ENCODE measurements at regions not wholly inside any gene's neighbourhood (a gene's known extent, or its start where the extent isn't known, plus 50 kb on each side); places are given as distances from the start of the nearest gene placed in this dataset.
A peak's percentile ranks its signal among the peaks of the same experiment; 100 is the strongest.

DNA sequence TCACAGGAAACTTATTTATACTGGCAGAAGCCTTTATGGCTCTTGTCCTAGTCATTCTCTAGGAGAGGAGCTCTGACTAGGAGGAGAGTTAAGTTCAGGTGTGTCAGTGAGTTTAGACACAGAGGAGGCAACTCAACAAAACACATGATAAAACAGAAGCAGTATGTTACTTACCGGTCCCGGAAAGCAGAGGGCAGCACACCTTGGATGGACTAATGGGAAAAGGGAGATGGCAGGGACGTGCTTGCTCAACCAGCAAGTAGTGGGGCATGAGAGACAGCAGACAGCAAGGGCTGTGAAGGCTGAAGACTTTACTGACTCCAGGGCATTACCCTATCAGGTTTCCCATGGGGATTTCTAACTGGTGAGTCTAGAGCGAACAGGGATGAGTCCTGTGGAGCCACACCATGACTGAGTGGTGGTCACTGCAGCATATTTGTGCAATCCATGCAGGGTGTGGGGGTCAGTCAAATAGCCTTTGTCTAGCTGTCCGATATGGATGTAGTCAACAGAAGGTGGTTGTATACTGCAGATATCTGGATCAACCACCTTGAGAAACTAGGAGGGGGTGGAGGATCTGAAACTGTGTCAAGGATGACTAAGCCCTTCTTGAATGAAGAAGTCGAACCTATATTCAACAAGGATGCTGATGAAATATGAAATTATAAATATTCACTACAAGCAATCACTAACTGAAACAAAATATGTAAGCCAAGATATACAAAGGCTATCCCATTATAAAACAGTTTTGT, 596.3 kb upstream of the CHRM3 start:
- TF ChIP-seq ZFX (IDR thresholded peaks at IDR 0.05; ENCODE audit: borderline replicate concordance) (no peak), CTCF (IDR thresholded peaks at IDR 0.05) (peak; percentile 24; the same call in 1 of the 2 replicates)
- H3K27ac ChIP-seq, result no peak overlapping the region

DNA sequence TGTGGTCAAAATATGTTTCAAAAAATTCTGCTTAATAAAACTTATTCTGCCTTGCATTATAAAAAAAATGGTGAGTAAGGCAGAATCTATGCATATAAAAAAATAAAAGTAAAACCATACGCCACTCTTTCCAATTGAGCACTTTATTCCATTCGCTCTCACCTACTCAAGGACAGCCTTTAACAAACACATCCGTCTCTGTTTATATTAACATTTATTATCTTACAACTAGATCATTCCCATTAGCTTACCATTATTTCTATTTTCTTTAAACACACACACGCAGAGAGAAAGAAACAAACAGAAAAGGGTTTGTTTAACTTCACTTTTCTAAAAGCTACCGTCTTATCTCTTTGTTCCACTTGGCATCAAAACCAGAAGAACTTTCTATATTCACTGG, 598.9 kb upstream of the CHRM3 start:
- no peak for TF ChIP-seq ZFX (IDR thresholded peaks at IDR 0.05; ENCODE audit: borderline replicate concordance)
- H3K27ac ChIP-seq, result no peak overlapping the region

GRCh38 chr1:238783633-238784032, 602.7 kb upstream of the CHRM3 start:
- TF ChIP-seq CTCF (IDR thresholded peaks at IDR 0.05) (no peak), ZFX (IDR thresholded peaks at IDR 0.05; ENCODE audit: borderline replicate concordance) (no peak)
- H3K27ac ChIP-seq, result no peak overlapping the region

- TF ChIP-seq CTCF (IDR thresholded peaks at IDR 0.05) (no peak), ZFX (IDR thresholded peaks at IDR 0.05; ENCODE audit: borderline replicate concordance) (no peak)
- H3K27ac ChIP-seq, result no peak overlapping the region
These were observed 606.7 kb upstream of the CHRM3 start for GRCh38 chr1:238779716-238780115.

DNA sequence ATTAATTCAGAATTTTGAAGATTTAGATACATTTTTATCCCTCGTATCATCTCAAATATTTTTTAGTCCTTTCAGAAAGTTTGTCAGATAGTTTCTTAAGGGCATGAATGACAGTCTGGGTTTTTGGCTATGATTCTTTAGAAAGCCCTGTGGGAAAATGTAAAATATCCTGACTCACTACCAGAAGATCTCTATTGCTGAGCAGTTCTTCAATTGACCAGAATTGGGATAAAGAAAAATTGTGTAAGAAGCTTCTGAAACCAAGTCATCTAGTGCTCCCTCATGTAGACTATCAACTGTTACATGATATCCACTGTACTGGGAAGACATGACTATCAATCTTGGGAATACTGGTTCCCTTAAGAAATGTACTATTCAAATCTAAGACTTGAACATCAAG, 608.3 kb upstream of the CHRM3 start:
- TF ChIP-seq ZFX (IDR thresholded peaks at IDR 0.05; ENCODE audit: borderline replicate concordance) (no peak), CTCF (IDR thresholded peaks at IDR 0.05) (no peak)
- H3K27ac ChIP-seq, result no peak overlapping the region

- no peak for TF ChIP-seq ZFX (IDR thresholded peaks at IDR 0.05; ENCODE audit: borderline replicate concordance)
- TF ChIP-seq CTCF (IDR thresholded peaks at IDR 0.05), result no peak
- H3K27ac ChIP-seq, result no peak overlapping the region
These were observed 608.8 kb upstream of the CHRM3 start for GRCh38 chr1:238777551-238777950.

- TF ChIP-seq CTCF (IDR thresholded peaks at IDR 0.05) (no peak), ZFX (IDR thresholded peaks at IDR 0.05; ENCODE audit: borderline replicate concordance) (no peak)
- no peak overlapping the region for H3K27ac ChIP-seq
These were observed 610.2 kb upstream of the CHRM3 start for GRCh38 chr1:238776126-238776525.

GRCh38 chr1:238772322-238772721, 614.0 kb upstream of the CHRM3 start:
- TF ChIP-seq CTCF (IDR thresholded peaks at IDR 0.05), result no peak
- TF ChIP-seq ZFX (IDR thresholded peaks at IDR 0.05; ENCODE audit: borderline replicate concordance), result no peak
- H3K27ac ChIP-seq, result no peak overlapping the region

Measured in 22Rv1 (cell line).